HepG2 (cell line): ENCODE measurements at regions not wholly inside any gene's neighbourhood (a gene's known extent, or its start where the extent isn't known, plus 50 kb on each side); places are given as distances from the start of the nearest gene placed in this dataset.

Experiments used
- ARNT2 ChIP-seq: sonication (generic); formaldehyde crosslinking; IDR thresholded peaks from 2 replicates; pipeline ENCODE4 v1.8.0; 2022; ENCODE audit warnings: mild to moderate bottlenecking, low read depth, missing genetic modification reagents, moderate library complexity
- BORCS8-MEF2B ChIP-seq: sonication (generic); formaldehyde crosslinking; IDR thresholded peaks from 2 replicates; pipeline ENCODE4 v1.8.0; 2022; ENCODE audit warnings: mild to moderate bottlenecking, missing genetic modification reagents
- EEA1 ChIP-seq: sonication (generic); formaldehyde crosslinking; IDR thresholded peaks from 2 replicates; pipeline ENCODE4 v1.5.1; 2020; ENCODE audit warnings: mild to moderate bottlenecking, missing genetic modification reagents, borderline replicate concordance
- FOXA3 ChIP-seq: IDR thresholded peaks from 2 replicates; pipeline ENCODE4 v1.6.1; 2016; ENCODE audit warnings: missing genetic modification reagents, missing compliant biosample characterization
- FOXK1 ChIP-seq: sonication (generic); formaldehyde crosslinking; IDR thresholded peaks from 2 replicates; pipeline ENCODE4 v1.4.0; 2020; ENCODE audit warnings: low read depth, missing genetic modification reagents, borderline replicate concordance
- FOXM1 ChIP-seq: sonication (generic); formaldehyde crosslinking; IDR thresholded peaks from 2 replicates; pipeline ENCODE4 v1.5.0; 2020; ENCODE audit warnings: missing genetic modification reagents
- MAF1 ChIP-seq: sonication (generic); formaldehyde crosslinking; IDR thresholded peaks from 2 replicates; pipeline ENCODE4 v1.5.0; 2020; ENCODE audit warnings: missing genetic modification reagents, borderline replicate concordance
- NCOA1 ChIP-seq: sonication (generic); formaldehyde crosslinking; IDR thresholded peaks from 2 replicates; pipeline ENCODE4 v1.9.0; 2021; ENCODE audit warnings: missing genetic modification reagents
- NFATC3 ChIP-seq: sonication (generic); formaldehyde crosslinking; IDR thresholded peaks from 2 replicates; pipeline ENCODE4 v1.5.1; 2020; ENCODE audit warnings: mild to moderate bottlenecking, missing genetic modification reagents
- NFIC ChIP-seq: IDR thresholded peaks from 2 replicates; pipeline ENCODE4 v1.6.1; 2012; ENCODE audit warnings: mild to moderate bottlenecking, low read length, inconsistent platforms
- ONECUT2 ChIP-seq: sonication (generic); formaldehyde crosslinking; IDR thresholded peaks from 2 replicates; pipeline ENCODE4 v1.4.0; 2020; ENCODE audit warnings: missing genetic modification reagents
- PAWR ChIP-seq: sonication (generic); formaldehyde crosslinking; IDR thresholded peaks from 2 replicates; pipeline ENCODE4 v1.4.0; 2020; ENCODE audit warnings: missing genetic modification reagents, mild to moderate bottlenecking, borderline replicate concordance
- PCBP1 ChIP-seq: fragments of 200-400 bp; formaldehyde crosslinking; IDR thresholded peaks from 2 replicates; pipeline ENCODE4 v1.6.1; 2017; ENCODE audit warnings: mild to moderate bottlenecking, low read depth, low read length, borderline replicate concordance
- RBM39 ChIP-seq: fragments of 200-400 bp; formaldehyde crosslinking; IDR thresholded peaks from one replicate; pipeline ENCODE4 v1.6.1; 2018; ENCODE audit warnings: antibody characterized with exemption, mild to moderate bottlenecking, low read depth, low read length; ENCODE audit not compliant: poor library complexity, severe bottlenecking
- RELA ChIP-seq: sonication (generic); formaldehyde crosslinking; IDR thresholded peaks from 2 replicates; pipeline ENCODE4 v1.4.0; 2020; ENCODE audit warnings: missing genetic modification reagents
- RFX5 ChIP-seq: IDR thresholded peaks from 2 replicates; pipeline ENCODE4 v1.6.1; 2011; ENCODE audit warnings: low read depth, low read length, improper control_type of control experiment
- RFXANK ChIP-seq: IDR thresholded peaks from 2 replicates; pipeline ENCODE4 v1.6.1; 2016
- SIN3A ChIP-seq: IDR thresholded peaks from 2 replicates; pipeline ENCODE4 v1.6.1; 2011; ENCODE audit warnings: low read depth, mild to moderate bottlenecking, control low read depth, low read length, borderline replicate concordance
- SRSF9 ChIP-seq: fragments of 200-400 bp; formaldehyde crosslinking; IDR thresholded peaks from 2 replicates; pipeline ENCODE4 v1.6.1; 2018; ENCODE audit warnings: borderline replicate concordance, mild to moderate bottlenecking, low read depth, low read length; ENCODE audit not compliant: insufficient read depth, poor library complexity, severe bottlenecking
- TBP ChIP-seq: sonication (generic); formaldehyde crosslinking; IDR thresholded peaks from 2 replicates; pipeline ENCODE4 v1.5.0; 2020; ENCODE audit warnings: missing genetic modification reagents
- TBX3 ChIP-seq: fragments of 450-650 bp; IDR thresholded peaks from 2 replicates; pipeline ENCODE4 v1.6.1; 2017; ENCODE audit warnings: antibody characterized with exemption, mild to moderate bottlenecking, inconsistent platforms, borderline replicate concordance
- THAP11 ChIP-seq: IDR thresholded peaks from 2 replicates; pipeline ENCODE4 v1.6.1; 2016; ENCODE audit warnings: missing biosample characterization, missing genetic modification reagents
- ZFP37 ChIP-seq: sonication (generic); formaldehyde crosslinking; IDR thresholded peaks from 2 replicates; pipeline ENCODE4 v1.4.0; 2020; ENCODE audit warnings: missing genetic modification reagents, borderline replicate concordance
- ZFP41 ChIP-seq: sonication (generic); formaldehyde crosslinking; IDR thresholded peaks from 2 replicates; pipeline ENCODE4 v1.4.0; 2020; ENCODE audit warnings: mild to moderate bottlenecking, missing genetic modification reagents, borderline replicate concordance
- ZFP82 ChIP-seq: sonication (generic); formaldehyde crosslinking; IDR thresholded peaks from 2 replicates; pipeline ENCODE4 v1.5.1; 2020; ENCODE audit warnings: mild to moderate bottlenecking, missing genetic modification reagents, borderline replicate concordance
- ZNF207 ChIP-seq: fragments of 450-650 bp; IDR thresholded peaks from 2 replicates; pipeline ENCODE4 v1.6.1; 2016; ENCODE audit warnings: antibody characterized with exemption, borderline replicate concordance
- ZNF264 ChIP-seq: sonication (generic); formaldehyde crosslinking; IDR thresholded peaks from 2 replicates; pipeline ENCODE4 v1.4.0; 2020; ENCODE audit warnings: missing genetic modification reagents
- ZNF274 ChIP-seq: sonication (generic); formaldehyde crosslinking; IDR thresholded peaks from 2 replicates; pipeline ENCODE4 v1.5.1; 2020; ENCODE audit warnings: mild to moderate bottlenecking, missing genetic modification reagents
- ZNF354B ChIP-seq: sonication (generic); formaldehyde crosslinking; IDR thresholded peaks from 2 replicates; pipeline ENCODE4 v1.8.0; 2022; ENCODE audit warnings: mild to moderate bottlenecking, missing genetic modification reagents
- ZNF629 ChIP-seq: sonication (generic); formaldehyde crosslinking; conservative IDR thresholded peaks from 2 replicates; pipeline ENCODE4 v1.5.0; 2020; ENCODE audit warnings: missing genetic modification reagents
- ZSCAN21 ChIP-seq: sonication (generic); formaldehyde crosslinking; IDR thresholded peaks from 2 replicates; pipeline ENCODE4 v1.8.0; 2022; ENCODE audit warnings: mild to moderate bottlenecking, missing genetic modification reagents, moderate library complexity, borderline replicate concordance
- TF ChIP-seq, protein P1 (sequence below): sonication (generic); formaldehyde crosslinking; conservative IDR thresholded peaks from 2 replicates; pipeline ENCODE4 v1.4.0; 2020; ENCODE audit warnings: missing genetic modification reagents

DNA sequence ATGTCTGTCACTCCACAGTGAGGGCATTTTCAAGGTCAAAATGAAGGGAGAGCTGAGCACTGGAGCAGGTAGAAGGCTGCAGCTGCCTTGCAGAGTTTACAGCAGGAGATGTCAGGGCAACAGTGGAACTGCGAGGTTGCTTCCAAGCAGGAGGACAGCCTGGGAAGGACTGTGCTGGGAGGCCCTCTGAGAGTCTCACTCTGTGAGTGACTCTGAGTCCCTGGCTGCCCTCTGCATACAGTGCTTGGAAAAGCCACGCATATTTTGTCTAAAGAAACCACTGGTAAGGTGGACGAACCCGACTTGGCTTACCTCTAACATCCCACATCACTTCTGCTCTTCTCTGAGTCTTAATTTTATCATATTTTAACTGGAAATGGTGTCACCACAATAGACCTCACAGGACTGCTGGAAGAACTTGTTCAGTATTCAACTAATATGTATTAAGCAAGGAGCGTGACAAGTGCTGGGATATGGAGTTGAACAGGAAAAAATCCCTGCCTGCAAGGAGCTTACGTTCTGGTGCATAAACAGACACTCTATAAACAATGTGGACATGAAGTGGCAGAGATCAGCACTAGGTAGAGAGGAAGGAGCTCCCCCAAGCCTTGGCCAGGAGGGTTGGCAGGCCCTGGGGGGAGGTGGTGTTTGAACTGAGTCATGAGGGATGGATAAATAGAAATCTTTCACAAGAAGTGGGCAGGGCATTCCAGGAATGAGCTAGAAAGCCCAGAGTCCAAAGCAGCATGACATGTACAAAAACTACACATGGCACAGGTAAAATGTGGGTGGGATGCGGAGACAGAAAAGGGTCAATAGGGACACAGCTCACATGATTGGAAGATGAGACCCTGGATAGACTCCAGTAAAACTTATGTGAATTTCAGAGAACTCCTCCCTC lies 64.0 kb upstream of the FOXE1 start (continued):
- peak; percentile 48; the same call in 1 of the 2 replicates for TF ChIP-seq ZSCAN21 (CRISPR knock-in tag)
- no peak for TF ChIP-seq ZNF274 (CRISPR knock-in tag)
- TF ChIP-seq ZNF354B (CRISPR knock-in tag), result no peak
- no peak for TF ChIP-seq ZNF207
- TF ChIP-seq RFX5, result no peak
- no peak for TF ChIP-seq NFATC3 (CRISPR knock-in tag)
- TF ChIP-seq ARNT2 (CRISPR knock-in tag), result no peak
- TF ChIP-seq, protein P1, sequence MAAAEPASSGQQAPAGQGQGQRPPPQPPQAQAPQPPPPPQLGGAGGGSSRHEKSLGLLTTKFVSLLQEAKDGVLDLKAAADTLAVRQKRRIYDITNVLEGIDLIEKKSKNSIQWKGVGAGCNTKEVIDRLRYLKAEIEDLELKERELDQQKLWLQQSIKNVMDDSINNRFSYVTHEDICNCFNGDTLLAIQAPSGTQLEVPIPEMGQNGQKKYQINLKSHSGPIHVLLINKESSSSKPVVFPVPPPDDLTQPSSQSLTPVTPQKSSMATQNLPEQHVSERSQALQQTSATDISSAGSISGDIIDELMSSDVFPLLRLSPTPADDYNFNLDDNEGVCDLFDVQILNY (CRISPR knock-in tag), result no peak
- no peak for TF ChIP-seq MAF1
- no peak for TF ChIP-seq TBP (CRISPR knock-in tag)
- no peak for TF ChIP-seq FOXM1 (CRISPR knock-in tag)
- TF ChIP-seq ZFP41, result no peak
- no peak for TF ChIP-seq RBM39
- no peak for TF ChIP-seq RFXANK (CRISPR knock-in tag)
- TF ChIP-seq PCBP1, result no peak
- TF ChIP-seq THAP11 (CRISPR knock-in tag), result 0 out of 2 replicates have a peak, but pooled peaks have one; percentile 51
- no peak for TF ChIP-seq NCOA1 (CRISPR knock-in tag)
- TF ChIP-seq ZNF629 (CRISPR knock-in tag), result no peak
- no peak for TF ChIP-seq TBX3
- no peak for TF ChIP-seq ONECUT2 (CRISPR knock-in tag)
- no peak for TF ChIP-seq ZFP37 (CRISPR knock-in tag)
- TF ChIP-seq FOXK1 (CRISPR knock-in tag), result no peak
- no peak for TF ChIP-seq ZNF264 (CRISPR knock-in tag)
- TF ChIP-seq PAWR (CRISPR knock-in tag), result no peak
- no peak for TF ChIP-seq SRSF9
- TF ChIP-seq EEA1 (CRISPR knock-in tag), result no peak
- no peak for TF ChIP-seq NFIC
- no peak for TF ChIP-seq RELA (CRISPR knock-in tag)
- no peak for TF ChIP-seq ZFP82
- no peak for TF ChIP-seq SIN3A
- TF ChIP-seq BORCS8-MEF2B (CRISPR knock-in tag), result no peak
- TF ChIP-seq FOXA3 (CRISPR knock-in tag), result peak; percentile 79
